Muscle of leg (tissue), 3 donors: ENCODE measurements at regions not wholly inside any gene's neighbourhood (a gene's known extent, or its start where the extent isn't known, plus 50 kb on each side); places are given as distances from the start of the nearest gene placed in this dataset.

Source experiments
- DNase-seq: peaks from one replicate; pipeline ENCODE4 v3.0.0; 2013
- H3K27ac ChIP-seq: one replicate; pipeline ENCODE4 v1.5.1; 2013; ENCODE audit warnings: mild to moderate bottlenecking, low read length, control low read depth
- H3K27me3 ChIP-seq: one replicate; pipeline ENCODE4 v1.6.1; 2013; ENCODE audit warnings: low read length; ENCODE audit not compliant: control insufficient read depth, insufficient read depth
- H3K36me3 ChIP-seq: one replicate; pipeline ENCODE4 v1.6.1; 2013; ENCODE audit warnings: low read length; ENCODE audit not compliant: control insufficient read depth, insufficient read depth
- H3K4me1 ChIP-seq: one replicate; pipeline ENCODE4 v1.6.1; 2013; ENCODE audit warnings: low read length; ENCODE audit not compliant: control insufficient read depth, insufficient read depth
- H3K4me3 ChIP-seq: one replicate; pipeline ENCODE4 v1.5.1; 2013; ENCODE audit warnings: low read length, control low read depth
- H3K9me3 ChIP-seq: replicated peaks from 2 replicates; pipeline ENCODE4 v1.6.1; 2013; ENCODE audit warnings: low read depth, low read length; ENCODE audit not compliant: control insufficient read depth
- WGBS: methylation state at CpG from one replicate; pipeline ENCODE4 v1.1.5; 2013; ENCODE audit warnings: missing lambda C conversion rate; ENCODE audit not compliant: insufficient coverage; 5-methylcytosine and 5-hydroxymethylcytosine counted together

GRCh38 chr10:105358911-105359310 is 717.8 kb downstream of the SORCS3 start:
- no CpG with 5 or more reads among the region's 2 CpGs for WGBS
- Histone ChIP-seq H3K9me3 (no peaks in the 10 kb centered on the region), H3K36me3 (no peaks in the 10 kb centered on the region), H3K4me1 (no peaks in the 10 kb centered on the region), H3K27ac (no peak overlapping the region), H3K27me3 (no peaks in the 10 kb centered on the region), H3K4me3 (no peak overlapping the region)
- DNase-seq, result no peak

DNA sequence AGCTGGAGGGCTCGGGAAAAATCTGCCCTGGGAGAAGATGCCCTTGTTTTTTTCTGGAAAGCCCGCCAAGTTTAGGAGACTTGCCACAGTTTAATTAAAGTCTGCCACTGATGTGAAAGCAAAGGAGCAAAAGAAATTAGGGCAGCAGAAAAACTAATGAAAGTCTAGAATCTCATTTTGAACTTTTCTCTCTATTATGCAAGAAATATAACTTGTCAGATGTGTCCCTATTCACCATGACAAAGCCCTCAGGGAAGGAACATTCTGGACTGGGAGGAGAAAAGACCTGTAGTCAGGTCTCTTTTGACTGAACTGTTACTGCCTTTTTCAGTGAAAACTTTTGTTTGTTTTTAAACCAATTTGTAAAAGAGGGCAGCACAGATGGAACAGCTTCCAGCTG is 715.5 kb downstream of the SORCS3 start:
- no peaks in the 10 kb centered on the region for H3K4me1 ChIP-seq
- 80% methylated on average over 1 of the region's 2 CpGs for WGBS
- DNase-seq, result no peak
- no peaks in the 10 kb centered on the region for H3K36me3 ChIP-seq
- no peak overlapping the region for H3K27ac ChIP-seq
- no peaks in the 10 kb centered on the region for H3K9me3 ChIP-seq
- no peak overlapping the region for H3K4me3 ChIP-seq
- no peaks in the 10 kb centered on the region for H3K27me3 ChIP-seq

DNA sequence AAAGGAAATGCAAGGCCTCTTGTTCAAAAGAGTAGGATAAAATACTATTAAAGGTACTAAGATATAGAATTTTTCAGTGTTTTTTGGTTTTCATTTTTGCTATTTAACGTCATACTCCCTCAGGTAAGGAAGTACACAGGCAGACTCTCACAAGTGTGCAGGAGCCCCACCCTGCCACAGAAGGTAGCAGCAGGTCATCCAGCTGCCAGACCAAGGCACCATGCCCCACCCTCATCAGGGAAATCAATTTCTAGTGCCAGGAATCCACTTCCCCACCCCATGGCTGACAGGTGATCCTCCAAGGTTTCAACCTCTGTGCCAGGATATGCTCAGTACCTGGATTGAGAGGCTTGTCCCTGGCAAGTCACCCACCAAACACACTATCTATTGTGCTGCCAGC is 712.9 kb downstream of the SORCS3 start:
- Histone ChIP-seq H3K27me3 (no peaks in the 10 kb centered on the region), H3K9me3 (no peaks in the 10 kb centered on the region), H3K4me1 (no peaks in the 10 kb centered on the region), H3K4me3 (no peak overlapping the region), H3K36me3 (no peaks in the 10 kb centered on the region), H3K27ac (no peak overlapping the region)
- WGBS, result 100% methylated on average over 1 of the region's 1 CpG
- DNase-seq, result no peak

GRCh38 chr10:105352827-105353226 is 711.7 kb downstream of the SORCS3 start:
- Histone ChIP-seq H3K27me3 (no peaks in the 10 kb centered on the region), H3K36me3 (no peaks in the 10 kb centered on the region), H3K4me1 (no peaks in the 10 kb centered on the region), H3K4me3 (no peak overlapping the region), H3K9me3 (no peaks in the 10 kb centered on the region), H3K27ac (no peak overlapping the region)
- DNase-seq, result no peak
- 73% methylated on average over 6 of the region's 6 CpGs for WGBS

DNA sequence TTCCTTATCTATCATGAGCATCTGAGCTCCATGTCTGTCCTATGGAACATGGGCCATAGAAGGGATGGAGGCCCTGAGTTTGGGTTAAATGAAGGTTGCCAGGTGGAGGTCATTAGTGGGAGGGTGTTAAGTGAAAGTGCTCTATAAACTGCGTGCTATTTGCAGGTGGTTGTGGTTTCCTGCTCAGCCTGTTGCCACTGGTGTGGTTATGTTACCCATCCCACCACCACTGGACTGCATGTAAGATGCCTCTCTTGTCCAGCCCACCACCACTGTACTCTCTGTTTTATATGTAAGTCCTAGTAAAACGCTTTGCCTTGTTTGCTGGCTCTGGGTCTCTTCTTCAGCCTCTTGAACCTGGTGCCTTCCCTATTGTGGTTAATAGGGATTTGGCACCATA is 711.2 kb downstream of the SORCS3 start:
- Histone ChIP-seq H3K9me3 (no peaks in the 10 kb centered on the region), H3K4me1 (no peaks in the 10 kb centered on the region), H3K27ac (no peak overlapping the region), H3K4me3 (no peak overlapping the region), H3K36me3 (no peaks in the 10 kb centered on the region), H3K27me3 (no peaks in the 10 kb centered on the region)
- no CpG with 5 or more reads among the region's 2 CpGs for WGBS
- DNase-seq, result no peak

GRCh38 chr10:105351187-105351586 is 710.1 kb downstream of the SORCS3 start:
- Histone ChIP-seq H3K27ac (no peak overlapping the region), H3K9me3 (no peaks in the 10 kb centered on the region), H3K4me1 (no peaks in the 10 kb centered on the region), H3K27me3 (no peaks in the 10 kb centered on the region), H3K4me3 (no peak overlapping the region), H3K36me3 (no peaks in the 10 kb centered on the region)
- no peak for DNase-seq
- WGBS, result no CpG with 5 or more reads among the region's 2 CpGs

- no peaks in the 10 kb centered on the region for H3K9me3 ChIP-seq
- 80% methylated on average over 1 of the region's 2 CpGs for WGBS
- no peaks in the 10 kb centered on the region for H3K27me3 ChIP-seq
- H3K4me3 ChIP-seq, result no peak overlapping the region
- no peaks in the 10 kb centered on the region for H3K36me3 ChIP-seq
- no peak overlapping the region for H3K27ac ChIP-seq
- no peak for DNase-seq
- H3K4me1 ChIP-seq, result no peaks in the 10 kb centered on the region
Observed at GRCh38 chr10:105347487-105347886, 706.4 kb downstream of the SORCS3 start.

- Histone ChIP-seq H3K4me1 (no peaks in the 10 kb centered on the region), H3K27me3 (no peaks in the 10 kb centered on the region), H3K27ac (no peak overlapping the region), H3K36me3 (no peaks in the 10 kb centered on the region), H3K9me3 (no peaks in the 10 kb centered on the region), H3K4me3 (no peak overlapping the region)
- DNase-seq, result no peak
- no CpG with 5 or more reads among the region's 4 CpGs for WGBS
Observed at GRCh38 chr10:105342606-105343005, 701.5 kb downstream of the SORCS3 start.

- WGBS, result no CpG with 5 or more reads among the region's 1 CpG
Observed at GRCh38 chr10:105339669-105340068, 698.6 kb downstream of the SORCS3 start.

DNA sequence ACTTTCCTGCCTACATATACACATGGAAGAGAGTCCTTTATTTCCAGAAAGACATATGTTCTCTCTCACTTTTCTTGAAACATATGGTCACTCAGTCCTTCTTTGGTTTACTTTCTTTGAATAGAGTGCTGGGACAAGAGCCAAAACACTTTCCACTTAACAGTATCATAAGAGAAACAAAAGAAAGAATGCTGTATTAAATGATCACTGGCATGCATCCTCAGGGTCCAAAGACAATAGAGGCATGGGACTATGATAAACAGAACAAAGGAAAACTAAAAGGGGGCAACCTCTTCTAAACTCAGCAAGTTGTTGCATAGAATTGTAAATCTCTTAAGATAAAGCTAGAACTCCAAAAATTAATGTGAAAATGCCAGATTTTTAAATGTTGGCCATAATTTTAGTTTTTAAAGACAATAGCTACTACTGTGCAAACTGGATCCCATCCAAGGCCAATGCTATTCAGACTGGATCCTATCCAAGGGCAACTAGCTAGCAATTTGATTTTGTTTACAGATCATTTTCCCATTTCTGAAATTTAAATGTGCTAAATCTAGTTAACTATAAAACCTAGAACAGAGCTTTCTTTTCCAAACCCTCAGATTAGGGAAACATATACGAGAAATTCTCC is 687.5 kb downstream of the SORCS3 start:
- H3K4me3 ChIP-seq, result no peak overlapping the region
- no CpG with 5 or more reads among the region's 1 CpG for WGBS
- no peaks in the 10 kb centered on the region for H3K9me3 ChIP-seq
- no peak overlapping the region for H3K27ac ChIP-seq
- peak; percentile 61 for DNase-seq
- H3K4me1 ChIP-seq, result no peaks in the 10 kb centered on the region
- no peaks in the 10 kb centered on the region for H3K27me3 ChIP-seq
- no peaks in the 10 kb centered on the region for H3K36me3 ChIP-seq

More at GRCh38 chr10:105339669-105340068, 698.6 kb downstream of the SORCS3 start:
- Histone ChIP-seq H3K27me3 (no peaks in the 10 kb centered on the region), H3K27ac (no peak overlapping the region), H3K4me3 (no peak overlapping the region), H3K36me3 (no peaks in the 10 kb centered on the region), H3K4me1 (no peaks in the 10 kb centered on the region), H3K9me3 (no peaks in the 10 kb centered on the region)
- DNase-seq, result no peak
